Fibroblast of lung (primary cell): ENCODE measurements at regions not wholly inside any gene's neighbourhood (a gene's known extent, or its start where the extent isn't known, plus 50 kb on each side); places are given as distances from the start of the nearest gene placed in this dataset.

Experiments used
- EZH2 ChIP-seq: IDR thresholded peaks from 2 replicates; pipeline ENCODE4 v1.5.1; 2012; ENCODE audit warnings: low read length, control low read depth, mild to moderate bottlenecking; ENCODE audit errors: missing control alignments
- TF ChIP-seq, protein P1 (sequence below), 2 donors: IDR thresholded peaks in 1 of 2; conservative IDR thresholded peaks in 1 of 2; 1 replicate in 1 of 2; 2 replicates in 1 of 2; pipeline ENCODE4 v1.5.1; 2011 to 2012; ENCODE audit warnings: low read length in 2 of 2, control low read depth in 1 of 2, inconsistent platforms in 1 of 2, low read depth in 1 of 2, mild to moderate bottlenecking in 1 of 2

DNA sequence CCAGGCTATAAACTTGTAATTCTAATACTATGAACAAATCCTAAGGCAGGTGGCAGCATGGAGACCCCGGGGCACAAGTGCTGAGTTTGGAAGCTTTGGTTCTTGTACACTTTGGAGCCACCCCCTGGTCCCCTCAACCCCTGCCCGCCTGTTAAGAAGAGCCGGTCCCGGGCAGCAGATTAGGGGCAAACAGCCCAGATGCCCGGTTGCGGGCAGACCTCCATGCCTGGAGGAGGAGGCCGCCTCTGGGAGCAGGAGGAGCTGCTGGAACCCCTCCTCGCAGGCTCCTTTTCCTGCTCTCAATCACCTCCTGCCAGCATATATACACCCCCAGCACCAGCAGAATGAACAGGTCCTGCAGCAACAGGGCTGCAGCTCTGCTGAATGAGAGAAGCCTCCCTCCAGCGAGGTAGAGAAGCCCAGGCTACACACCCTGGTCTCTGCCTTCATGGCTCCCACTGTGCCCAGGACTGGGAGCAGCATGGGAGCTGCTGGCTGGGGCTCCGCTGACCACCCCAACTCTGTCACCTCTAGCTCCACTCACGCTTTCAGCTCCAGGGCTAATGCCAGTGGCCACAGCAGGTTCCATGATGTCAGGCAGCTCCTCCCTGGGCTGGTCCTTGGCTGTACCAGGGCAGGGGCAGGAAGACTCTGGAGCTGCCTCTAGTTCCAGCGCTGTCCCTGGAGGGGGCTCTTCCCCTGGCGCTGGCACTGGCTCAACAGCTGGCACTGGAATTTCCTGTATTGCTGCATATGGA, 1713.5 kb upstream of the ACO1 start:
- TF ChIP-seq, protein P1, sequence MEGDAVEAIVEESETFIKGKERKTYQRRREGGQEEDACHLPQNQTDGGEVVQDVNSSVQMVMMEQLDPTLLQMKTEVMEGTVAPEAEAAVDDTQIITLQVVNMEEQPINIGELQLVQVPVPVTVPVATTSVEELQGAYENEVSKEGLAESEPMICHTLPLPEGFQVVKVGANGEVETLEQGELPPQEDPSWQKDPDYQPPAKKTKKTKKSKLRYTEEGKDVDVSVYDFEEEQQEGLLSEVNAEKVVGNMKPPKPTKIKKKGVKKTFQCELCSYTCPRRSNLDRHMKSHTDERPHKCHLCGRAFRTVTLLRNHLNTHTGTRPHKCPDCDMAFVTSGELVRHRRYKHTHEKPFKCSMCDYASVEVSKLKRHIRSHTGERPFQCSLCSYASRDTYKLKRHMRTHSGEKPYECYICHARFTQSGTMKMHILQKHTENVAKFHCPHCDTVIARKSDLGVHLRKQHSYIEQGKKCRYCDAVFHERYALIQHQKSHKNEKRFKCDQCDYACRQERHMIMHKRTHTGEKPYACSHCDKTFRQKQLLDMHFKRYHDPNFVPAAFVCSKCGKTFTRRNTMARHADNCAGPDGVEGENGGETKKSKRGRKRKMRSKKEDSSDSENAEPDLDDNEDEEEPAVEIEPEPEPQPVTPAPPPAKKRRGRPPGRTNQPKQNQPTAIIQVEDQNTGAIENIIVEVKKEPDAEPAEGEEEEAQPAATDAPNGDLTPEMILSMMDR (conservative IDR thresholded peaks at IDR 0.05 in 1 of 2, IDR thresholded peaks at IDR 0.05 in 1 of 2; ENCODE audit: low read depth in 1 of 2, low read length in 2 of 2), result no peak
- no peak for TF ChIP-seq EZH2
